ENCODE measurements at regions not wholly inside any gene's neighbourhood (a gene's known extent, or its start where the extent isn't known, plus 50 kb on each side); places are given as distances from the start of the nearest gene placed in this dataset.

DNA sequence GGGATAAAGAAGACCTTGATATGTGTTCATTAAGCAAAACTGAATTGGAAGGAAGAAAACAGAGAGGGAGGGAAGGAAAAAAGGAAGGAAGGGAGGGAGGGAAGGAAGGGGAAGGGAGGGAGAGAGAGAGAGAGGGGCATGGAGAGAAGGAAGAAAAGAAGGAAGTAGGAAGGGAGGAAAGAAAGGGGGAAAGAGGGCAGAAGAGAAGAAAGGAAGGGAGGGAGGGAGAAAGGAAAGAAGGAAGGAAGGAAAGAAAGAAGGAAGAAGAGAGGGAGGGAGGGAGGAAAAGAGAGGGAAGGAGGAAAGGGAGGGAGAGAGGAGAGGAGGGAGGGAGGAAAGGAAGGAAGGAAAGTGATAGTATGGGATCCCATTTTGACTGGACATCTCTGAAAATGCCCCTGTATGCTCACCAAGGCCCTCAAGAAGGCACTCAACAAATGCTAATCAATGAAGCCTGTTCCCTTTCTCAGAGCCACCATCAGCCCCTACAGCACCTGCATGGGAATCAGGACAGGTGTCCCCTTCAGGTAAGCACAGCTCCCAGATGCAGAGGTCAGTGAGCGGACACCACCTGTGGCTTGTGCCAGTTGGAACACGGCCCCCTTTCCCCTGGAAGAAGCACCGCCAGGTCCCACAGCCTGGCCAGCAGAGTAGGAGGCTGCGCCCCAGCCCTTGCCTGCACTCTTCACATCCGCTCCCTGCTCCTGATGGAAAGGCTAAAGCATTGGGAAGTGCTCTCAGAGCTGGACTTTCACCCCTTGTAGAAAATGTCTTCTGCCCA, 161.4 kb upstream of the DIO3 start (continued):
- TF ChIP-seq ZNF462 (CRISPR knock-in tag; IDR thresholded peaks at IDR 0.05) (no peak), POLR2AphosphoS5 (IDR thresholded peaks at IDR 0.05; ENCODE audit: low read depth) (no peak), EZH2phosphoT487 (IDR thresholded peaks at IDR 0.05; ENCODE audit: unreplicated experiment) (no peak), NANOG (IDR thresholded peaks at IDR 0.05; ENCODE audit: borderline replicate concordance) (no peak), CREB1 (CRISPR knock-in tag; IDR thresholded peaks at IDR 0.05; ENCODE audit: low read depth) (no peak), EZH2 (IDR thresholded peaks at IDR 0.05; ENCODE audit: low read depth, unreplicated experiment) (no peak), ZNF331 (CRISPR knock-in tag; IDR thresholded peaks at IDR 0.05; ENCODE audit: low read depth) (no peak), REST (IDR thresholded peaks at IDR 0.05; ENCODE audit: unreplicated experiment) (no peak), ZNF114 (CRISPR knock-in tag; IDR thresholded peaks at IDR 0.05) (no peak)
